GM18502 (cell line): ENCODE measurements at regions not wholly inside any gene's neighbourhood (a gene's known extent, or its start where the extent isn't known, plus 50 kb on each side); places are given as distances from the start of the nearest gene placed in this dataset.
"Not testable (repeated sequence)": the region's sequence is repeated elsewhere in the genome, so short reads cannot be mapped to it uniquely, and the experiment has no call there.

Experiments
- ATAC-seq: cut with Tn5 transposase; IDR thresholded peaks from one replicate; pipeline ENCODE4 v1.9.1; 2021; ENCODE audit warnings: mild to moderate bottlenecking; ENCODE audit not compliant: unreplicated experiment, poor library complexity

- not testable (repeated sequence) for ATAC-seq
Measured at GRCh38 chr4:49222810-49223209, 236.7 kb downstream of the CWH43 start.

- not testable (repeated sequence) for ATAC-seq
Measured at GRCh38 chr4:49226216-49226866, 240.3 kb downstream of the CWH43 start.

DNA sequence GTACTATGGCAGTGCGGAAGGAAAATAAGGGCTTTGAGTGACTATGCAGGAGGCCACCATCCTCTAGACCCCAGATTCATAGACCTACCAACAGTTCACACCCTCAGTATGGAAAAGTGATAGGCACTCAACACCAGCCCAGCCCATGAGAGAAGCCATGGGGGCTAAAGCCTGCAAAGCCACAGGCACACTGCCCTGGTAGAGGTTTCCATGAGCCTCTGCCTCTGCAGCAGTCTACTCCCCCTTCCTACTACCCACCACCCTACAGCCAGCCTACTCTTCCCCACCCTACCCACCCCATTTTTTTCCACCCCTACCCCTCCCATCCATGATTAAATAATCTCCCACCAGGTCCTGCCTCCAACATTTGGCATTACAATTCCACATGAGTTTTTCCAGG is 241.9 kb downstream of the CWH43 start:
- not testable (repeated sequence) for ATAC-seq

DNA sequence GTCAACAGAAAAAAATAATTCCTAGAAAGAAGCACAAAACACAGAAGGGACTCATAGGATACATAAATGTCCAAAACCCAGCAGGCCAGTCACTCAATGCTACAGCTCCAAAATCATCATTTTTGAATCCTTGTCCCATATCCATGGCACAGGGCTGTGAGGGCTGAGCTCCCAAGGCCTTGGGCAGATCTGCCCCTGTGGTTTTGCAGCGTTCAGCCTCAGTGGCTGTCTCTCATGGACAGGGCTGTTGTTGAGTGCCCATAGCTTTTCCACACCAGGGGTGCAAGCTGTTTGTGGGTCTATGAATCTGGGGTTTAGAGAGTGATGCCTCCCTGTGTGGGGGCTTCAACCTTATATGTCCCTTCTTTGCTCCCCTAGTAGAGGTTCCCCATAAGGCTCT is 243.2 kb downstream of the CWH43 start:
- ATAC-seq = not testable (repeated sequence)

DNA sequence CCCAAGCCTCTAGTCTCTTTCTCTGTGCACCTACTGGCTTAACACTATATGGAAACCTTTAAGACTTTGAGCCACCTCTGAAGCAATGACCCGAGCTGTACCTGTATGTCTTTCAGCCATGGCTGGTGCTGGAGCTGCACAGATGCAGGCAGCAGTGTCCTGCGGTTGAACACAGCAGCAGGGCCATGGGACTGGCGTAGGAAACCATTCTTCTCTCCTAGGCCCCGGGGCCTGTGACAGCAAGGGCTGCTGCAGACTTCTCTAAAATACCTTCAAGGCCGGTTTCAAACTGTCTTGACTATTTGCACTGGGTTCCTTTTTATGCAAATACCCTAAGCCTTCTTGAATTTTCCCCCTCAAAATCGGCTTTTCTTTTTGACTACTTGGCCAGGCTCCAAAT is 243.6 kb downstream of the CWH43 start:
- not testable (repeated sequence) for ATAC-seq

DNA sequence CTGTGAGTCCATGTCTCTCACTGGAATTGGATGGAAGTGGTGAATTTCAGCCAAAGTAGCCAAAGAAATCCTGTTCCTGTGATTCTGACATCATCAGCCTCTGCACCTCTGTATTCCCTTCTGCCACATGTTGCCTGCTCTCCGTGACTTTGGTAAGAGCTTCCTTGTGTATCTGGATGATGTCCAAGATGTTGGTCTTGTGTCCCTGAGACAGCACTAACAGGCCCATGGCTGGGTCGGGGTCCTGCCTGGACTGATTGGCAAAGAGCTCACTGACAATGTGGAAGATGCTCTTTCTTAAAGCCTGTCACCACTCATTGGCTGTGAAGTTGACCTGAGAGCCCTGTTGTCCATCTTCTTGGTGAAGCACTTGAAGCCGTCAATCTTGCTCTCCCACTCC is 247.3 kb downstream of the CWH43 start:
- not testable (repeated sequence) for ATAC-seq

- ATAC-seq = not testable (repeated sequence)
Measured at GRCh38 chr4:49233749-49234148, 247.7 kb downstream of the CWH43 start.

DNA sequence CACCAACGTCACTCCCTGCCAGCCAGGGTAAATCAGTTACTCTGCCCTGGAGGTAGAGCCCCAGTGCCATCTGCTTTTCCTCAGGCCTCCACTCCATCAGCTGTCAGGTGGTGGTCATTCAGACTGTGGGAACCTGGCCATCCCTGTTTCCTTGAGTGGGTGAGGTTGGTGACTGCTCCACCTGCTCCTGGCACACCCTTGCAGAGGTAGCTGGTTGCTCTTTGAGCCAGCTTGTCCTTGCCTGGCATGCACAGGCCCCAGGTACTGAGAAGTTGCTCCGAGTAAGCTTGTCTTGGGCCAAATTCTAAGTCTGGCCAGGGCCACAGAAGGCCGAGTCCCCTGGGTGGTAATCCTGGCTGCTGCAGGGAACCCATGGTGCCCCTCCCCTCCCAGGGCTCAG is 248.3 kb downstream of the CWH43 start:
- ATAC-seq = not testable (repeated sequence)

DNA sequence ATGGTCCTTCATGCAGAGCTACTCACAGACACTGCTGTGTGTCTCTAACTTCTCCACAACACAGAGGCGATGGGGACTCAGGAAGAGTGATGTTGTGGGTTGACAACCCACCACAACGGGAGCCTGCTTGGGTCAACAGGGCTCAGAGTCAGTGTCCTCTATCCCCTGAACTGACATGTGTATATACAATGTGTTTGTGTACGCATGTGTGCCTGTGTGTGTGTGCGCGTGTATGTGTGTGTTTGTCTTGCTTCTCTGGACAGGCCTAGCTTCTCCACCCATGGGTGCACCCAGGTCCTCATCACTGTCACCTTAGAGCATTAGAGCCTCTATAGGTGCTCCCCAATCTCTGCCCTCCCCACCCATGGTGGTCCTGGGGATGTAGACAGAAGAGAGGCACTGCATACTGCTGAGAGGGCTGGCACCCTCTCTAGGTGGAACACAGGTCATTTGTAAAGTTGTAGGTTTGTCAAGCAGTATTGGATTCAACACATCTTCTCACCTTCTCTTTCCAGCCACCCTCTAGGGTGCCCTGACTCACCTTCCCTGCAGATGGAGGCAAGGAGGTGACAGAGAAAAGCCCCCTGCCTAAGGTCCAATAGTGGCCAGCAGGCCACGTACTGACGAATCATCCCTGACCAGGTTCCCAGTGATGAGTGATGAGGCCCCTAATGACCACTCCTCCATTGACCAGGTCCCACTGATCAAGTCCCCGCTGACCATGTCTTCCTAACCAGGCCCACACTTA is 249.5 kb downstream of the CWH43 start:
- not testable (repeated sequence) for ATAC-seq

DNA sequence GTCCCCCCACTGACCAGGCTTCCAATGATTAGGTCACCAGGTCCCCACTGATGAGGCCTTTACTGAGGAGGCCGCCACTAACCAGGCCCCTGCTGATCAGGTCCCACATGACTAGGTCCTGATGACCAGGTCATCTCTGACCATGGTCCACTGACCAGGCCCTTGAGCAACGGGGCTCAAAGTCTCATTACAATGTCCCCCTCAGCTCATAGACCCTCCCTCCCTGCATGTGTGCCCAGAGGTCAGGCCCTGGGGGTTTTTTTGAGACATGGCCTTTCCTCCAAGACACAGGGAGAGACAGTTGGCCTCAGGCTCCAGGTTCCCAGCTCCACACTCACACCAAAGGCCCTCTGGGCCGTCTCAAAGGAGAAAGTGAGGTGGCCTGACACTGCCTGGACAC is 250.4 kb downstream of the CWH43 start:
- not testable (repeated sequence) for ATAC-seq

DNA sequence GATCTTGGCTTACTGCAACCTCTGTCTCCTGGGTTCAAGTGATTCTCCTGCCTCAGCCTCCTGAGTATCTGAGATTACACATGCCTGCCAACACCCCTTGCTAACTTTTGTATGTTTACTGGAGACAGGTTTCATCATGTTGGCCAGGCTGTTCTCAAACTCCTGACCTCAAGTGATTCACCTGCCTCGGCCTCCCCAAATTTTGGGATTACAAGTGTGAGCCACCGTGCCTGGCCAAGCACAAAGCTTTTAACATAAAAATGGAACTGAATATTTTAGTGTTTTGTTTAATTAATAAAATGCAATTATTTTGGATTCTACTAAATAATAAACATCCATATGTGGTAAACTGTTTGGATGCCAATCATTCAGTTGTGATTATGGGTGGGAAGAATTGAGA is 255.2 kb downstream of the CWH43 start:
- ATAC-seq = not testable (repeated sequence)

DNA sequence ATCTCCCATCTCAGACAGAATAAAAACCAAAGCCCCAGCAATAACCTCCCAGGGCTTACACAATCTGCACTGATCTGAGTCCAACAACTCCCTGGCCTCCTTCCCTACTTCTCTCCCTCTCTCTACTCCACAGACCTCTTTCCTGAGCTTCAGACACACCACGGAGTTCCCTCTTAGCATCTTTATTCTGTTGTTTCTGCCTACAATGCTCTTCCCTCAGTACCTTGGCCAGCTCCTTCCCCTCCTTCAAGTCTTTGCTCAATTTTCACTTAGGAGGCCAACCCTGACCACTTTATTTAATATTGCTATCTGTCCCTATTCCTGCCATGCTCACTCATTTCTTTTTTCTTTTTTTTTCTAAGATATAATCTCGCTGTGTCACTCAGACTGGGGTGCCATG is 276.7 kb downstream of the CWH43 start:
- not testable (repeated sequence) for ATAC-seq

GRCh38 chr4:49270435-49270834 is 284.4 kb downstream of the CWH43 start:
- ATAC-seq = not testable (repeated sequence)

- not testable (repeated sequence) for ATAC-seq
Measured at GRCh38 chr4:49270912-49271311, 284.8 kb downstream of the CWH43 start.

GRCh38 chr4:49285905-49286304 is 299.8 kb downstream of the CWH43 start:
- not testable (repeated sequence) for ATAC-seq

- not testable (repeated sequence) for ATAC-seq
Measured at GRCh38 chr4:49286926-49287745, 301.1 kb downstream of the CWH43 start.

GRCh38 chr4:49287893-49288292 is 301.8 kb downstream of the CWH43 start:
- not testable (repeated sequence) for ATAC-seq

DNA sequence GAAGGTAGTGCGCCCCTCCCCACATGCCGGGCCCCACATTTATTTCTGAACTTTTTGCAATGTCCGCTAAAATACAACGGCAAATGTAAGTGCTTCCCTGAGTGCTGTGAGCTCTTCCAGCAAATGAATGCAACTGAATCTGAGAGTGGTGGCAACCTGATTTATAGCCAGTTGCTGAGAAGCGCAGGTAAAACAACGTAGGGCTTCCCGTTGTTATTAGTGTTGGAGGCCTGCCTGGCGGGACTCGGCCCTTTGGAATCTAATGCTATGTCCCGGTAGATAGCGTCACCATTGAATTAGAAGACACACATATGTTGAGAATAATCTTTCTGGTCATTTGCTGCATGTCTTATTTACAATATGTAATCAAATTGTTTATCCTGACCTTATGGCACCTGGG is 302.7 kb downstream of the CWH43 start:
- ATAC-seq = not testable (repeated sequence)

DNA sequence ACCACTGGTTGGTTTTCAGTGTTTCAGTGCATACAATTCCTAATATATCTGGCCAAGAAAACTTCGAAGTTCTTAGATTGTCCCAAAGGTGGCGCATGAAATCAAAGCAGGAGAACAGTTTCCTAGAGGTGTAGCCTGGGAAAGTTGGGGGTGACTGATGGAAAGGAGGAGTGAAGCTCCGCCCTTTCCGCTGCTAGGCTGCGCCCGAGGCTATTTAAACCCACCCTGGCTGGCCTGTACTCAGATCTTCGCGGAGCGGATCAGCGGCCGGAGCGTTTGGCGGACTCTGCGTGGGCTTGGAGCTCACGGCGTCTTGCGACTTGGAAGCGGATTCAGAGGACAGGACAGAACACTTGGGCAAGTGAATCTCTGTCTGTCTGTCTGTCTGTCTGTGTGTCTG is 328.7 kb downstream of the CWH43 start:
- ATAC-seq = not testable (repeated sequence)

DNA sequence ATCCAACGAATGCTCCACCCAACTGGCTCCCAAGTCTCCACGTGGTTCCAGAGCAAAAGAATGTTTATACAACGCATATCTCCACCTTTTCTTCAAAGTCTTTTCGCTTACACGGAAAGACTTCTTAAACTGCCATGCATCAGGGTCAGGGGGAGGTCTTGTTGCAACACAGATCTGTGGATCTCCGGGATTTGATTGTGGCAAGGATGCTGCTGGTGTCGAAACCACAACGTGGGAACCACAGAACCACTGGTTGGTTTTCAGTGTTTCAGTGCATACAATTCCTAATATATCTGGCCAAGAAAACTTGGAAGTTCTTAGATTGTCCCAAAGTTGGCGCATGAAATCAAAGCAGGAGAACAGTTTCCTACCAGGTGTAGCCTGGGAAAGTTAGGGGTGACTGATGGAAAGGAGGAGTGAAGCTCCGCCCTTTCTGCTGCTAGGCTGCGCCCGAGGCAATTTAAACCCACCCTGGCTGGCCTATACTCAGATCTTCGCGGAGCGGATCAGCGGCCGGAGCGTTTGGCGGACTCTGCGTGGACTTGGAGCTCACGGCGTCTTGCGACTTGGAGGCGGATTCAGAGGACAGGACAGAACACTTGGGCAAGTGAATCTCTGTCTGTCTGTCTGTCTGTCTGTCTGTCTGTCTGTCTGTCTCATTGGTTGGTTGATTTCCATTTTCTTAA is 334.8 kb downstream of the CWH43 start:
- ATAC-seq = not testable (repeated sequence)
